ENCODE measurements at regions not wholly inside any gene's neighbourhood (a gene's known extent, or its start where the extent isn't known, plus 50 kb on each side); places are given as distances from the start of the nearest gene placed in this dataset.

GRCh38 chr2:35080231-35080910 is 1275.2 kb upstream of the CRIM1 start:
- DNase-seq, result no peak

DNA sequence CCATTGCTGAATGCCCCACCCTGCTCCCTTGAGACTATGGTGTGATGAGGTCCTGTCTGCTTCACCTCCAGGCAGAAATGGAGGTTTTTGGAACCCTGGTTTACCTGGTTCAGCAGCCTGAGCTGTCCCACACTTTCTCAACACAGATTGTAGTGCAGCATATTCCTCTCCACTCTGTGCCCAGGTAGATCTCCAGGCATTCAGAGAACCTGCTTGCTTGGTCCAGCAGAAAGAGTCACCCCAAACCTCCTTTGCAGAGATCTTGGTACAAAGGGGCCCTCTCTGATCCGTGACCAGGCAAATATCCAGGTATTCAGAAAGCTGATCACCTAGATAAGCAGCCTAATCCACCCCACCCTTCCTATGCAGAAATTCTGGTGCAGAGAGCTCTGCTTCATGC is 1288.2 kb upstream of the CRIM1 start:
- DNase-seq, result no peak

GRCh38 chr2:35063836-35064235 is 1291.7 kb upstream of the CRIM1 start:
- DNase-seq, result no peak

DNA sequence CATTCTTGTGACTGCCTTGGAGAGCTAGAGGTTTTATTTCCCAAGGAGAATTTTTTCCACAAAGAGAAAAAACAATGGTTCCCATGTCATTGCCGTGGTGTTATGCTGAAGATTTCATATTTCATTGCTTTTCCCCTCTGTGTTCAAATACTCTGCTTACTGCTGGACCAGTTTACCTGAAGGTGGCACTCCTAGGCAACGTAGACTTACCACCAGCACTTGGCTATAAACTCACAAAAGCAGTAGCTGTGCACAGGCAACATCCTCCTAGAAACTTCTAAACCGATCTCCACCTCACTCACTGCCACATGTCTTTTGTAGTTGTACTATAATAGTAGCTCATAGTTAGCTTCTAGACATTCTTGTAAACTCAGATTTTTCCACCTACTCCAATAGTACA is 1319.7 kb upstream of the CRIM1 start:
- peak; percentile 16 for DNase-seq

GRCh38 chr2:35033748-35034147 is 1321.8 kb upstream of the CRIM1 start:
- DNase-seq, result no peak

DNA sequence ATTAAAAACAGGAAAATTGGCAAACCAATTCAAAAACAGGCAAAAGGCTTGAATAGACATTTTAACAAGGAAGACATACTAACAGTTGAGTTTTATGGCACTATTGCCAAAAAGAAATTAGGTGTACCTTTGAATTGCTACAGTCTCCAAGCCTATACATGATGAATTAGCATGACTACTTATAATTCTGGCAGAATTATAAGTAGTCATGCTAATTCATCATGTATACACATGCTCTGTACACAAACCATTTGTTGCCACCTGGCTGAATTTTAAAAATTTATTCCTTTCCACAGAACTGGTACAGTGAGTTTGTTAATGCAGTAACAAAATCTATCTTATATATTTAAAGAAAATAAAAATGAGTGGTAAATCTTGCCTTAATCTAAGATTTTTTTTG is 1332.0 kb upstream of the CRIM1 start:
- DNase-seq, result no peak

DNA sequence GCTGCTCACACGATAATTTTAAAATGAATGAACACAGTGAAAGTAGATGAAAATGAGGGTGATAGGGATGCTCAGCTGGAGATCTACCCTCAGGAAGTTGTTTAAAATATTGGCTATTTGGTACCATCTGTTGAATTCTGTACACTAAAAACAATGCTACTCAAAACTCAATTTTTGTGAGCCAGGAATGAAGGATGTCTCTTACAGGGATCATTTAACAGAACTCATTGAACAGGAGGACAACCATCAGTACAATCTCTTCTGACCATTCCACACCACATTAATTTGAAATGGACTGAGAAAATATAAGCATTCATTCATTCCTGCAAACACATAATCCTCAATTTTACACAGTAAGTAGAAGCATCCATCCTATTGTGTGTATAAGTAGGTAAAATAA is 1355.1 kb upstream of the CRIM1 start:
- no peak for DNase-seq

- DNase-seq, result no peak
Observed at GRCh38 chr2:34998741-34999140, 1356.8 kb upstream of the CRIM1 start.

DNA sequence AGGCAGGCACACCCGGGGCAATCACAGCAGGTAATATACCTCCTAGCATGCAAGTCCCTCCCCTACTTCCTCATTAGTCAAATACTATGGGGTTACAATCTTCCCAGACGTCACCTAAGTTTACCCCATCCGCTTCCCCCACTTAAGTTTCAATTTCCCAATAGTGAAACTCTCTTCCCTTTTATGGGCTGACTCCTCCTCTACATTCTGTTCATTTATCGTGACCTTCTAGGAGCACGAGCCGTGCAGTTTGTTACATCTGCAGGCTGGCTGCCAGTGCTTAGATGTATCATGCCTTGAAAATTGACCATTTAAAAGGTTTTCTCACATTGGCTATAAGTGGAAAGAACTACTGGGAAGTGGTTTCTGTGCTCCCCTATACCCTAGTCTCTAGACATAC is 1357.8 kb upstream of the CRIM1 start:
- no peak for DNase-seq

GRCh38 chr2:34995196-34995595 is 1360.4 kb upstream of the CRIM1 start:
- no peak for DNase-seq

DNA sequence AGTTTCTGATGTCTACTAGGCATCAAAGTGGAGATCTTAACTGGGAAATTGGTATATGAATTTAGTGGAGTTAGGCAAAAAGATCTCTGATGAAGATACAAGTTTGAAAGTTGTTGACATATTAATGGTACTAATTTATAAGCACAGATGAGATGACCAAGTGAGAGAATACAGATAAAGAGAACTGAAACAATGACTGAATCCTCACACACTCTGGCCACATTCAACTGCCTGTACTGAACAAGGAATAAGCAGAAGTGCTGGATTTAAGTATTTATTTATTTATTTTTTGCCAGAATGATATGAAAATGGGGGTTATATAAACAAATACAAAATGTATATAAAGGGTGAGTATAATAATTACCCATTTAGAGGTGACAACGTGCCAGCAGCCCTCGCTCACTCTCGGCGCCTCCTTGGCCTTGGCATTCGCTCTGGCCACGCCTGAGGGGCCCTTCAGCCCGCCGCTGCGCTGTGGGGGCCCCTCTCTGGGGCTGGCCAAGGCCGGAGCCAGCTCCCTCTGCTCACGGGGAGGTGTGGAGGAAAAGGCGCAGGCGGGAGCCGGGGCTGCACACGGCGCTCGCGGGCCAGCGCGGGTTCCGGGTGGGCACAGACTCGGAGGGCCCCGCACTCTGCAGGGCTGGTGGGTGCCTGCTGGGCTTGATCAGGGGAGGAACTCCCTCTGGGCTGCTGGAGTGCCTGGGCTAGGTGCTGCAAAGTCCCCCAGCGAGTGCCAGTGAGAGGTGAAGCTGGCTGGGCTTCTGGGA is 1363.9 kb upstream of the CRIM1 start:
- DNase-seq, result no peak

DNA sequence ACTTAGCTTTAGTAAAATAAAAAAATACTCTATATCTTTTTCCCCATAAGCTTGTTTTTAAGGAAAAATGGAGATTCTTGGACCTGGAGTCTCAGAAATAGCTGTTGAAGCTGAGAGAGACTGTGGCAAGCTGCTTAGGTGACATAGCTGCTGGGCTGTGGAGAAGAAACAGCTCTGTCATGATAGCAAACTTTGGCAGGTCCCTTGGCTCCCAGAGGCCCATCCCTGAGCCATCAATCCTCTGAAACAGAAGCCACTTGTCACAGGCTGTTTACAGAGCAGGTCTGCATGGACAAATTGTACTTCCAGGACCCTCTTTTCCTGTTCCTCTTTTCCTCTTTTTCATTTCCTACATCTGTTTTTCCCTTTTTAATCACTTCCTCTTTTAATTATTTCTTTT is 1370.1 kb upstream of the CRIM1 start:
- no peak for DNase-seq

DNA sequence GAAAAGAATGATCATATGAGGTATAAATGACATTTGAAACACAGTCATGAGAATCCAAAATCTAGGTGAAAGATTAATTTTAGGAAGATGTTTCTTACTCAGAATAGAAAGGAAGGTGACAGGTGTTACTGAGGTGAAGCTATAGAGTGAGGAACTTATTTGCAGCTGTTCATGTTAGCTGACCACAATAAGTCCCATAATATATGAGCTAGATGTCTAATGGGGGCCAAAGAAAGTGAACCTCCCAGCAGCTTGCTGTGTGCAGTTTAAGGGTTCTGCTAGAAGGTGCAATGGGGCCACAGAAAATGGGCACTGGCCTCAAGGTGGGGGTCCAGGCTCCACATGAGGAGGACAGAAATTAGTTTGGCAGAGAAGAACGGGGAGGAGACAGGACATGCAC is 1374.9 kb upstream of the CRIM1 start:
- DNase-seq, result no peak

DNA sequence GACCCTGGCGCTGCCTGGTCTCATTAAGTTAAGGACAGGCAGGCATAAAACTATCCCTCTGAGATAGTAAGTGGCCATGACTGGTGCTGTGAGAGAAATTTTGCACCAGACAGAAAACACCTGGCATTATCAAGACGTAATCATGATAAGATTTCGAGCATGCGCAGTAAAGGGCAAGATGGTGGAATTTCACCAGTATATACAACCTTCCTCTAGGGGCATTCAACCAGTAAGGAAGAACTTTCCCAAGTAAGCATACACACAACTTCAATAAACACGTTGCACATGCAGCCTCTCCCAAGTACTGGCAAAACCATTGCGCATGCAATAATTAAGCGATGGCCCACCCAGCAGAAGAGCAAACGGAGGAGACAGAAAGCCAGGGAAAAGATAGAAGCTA is 1376.4 kb upstream of the CRIM1 start:
- DNase-seq, result peak; percentile 13

DNA sequence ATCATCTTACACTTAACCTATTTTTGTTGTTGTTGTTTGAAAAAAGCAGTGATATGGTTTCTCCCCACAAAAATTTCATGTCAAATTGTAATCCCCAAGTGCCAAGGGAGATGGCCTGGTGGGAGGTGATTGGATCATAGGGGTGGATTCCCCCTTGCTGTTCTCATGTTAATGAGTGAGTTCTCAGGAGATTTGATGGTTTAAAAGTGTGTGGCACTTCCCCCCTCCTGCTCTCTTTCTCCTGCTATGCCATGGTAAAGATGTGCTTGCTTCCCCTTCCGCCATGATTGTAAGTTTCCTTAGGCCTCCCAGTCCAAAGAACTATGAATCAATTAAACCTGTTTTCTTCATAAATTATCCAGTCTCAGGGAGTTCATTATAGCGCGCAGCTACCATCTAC is 1362.7 kb upstream of the FAM98A start:
- DNase-seq, result no peak

- no peak for DNase-seq
Observed at GRCh38 chr2:34954758-34955157, 1355.7 kb upstream of the FAM98A start.

GRCh38 chr2:34950797-34951196 is 1351.7 kb upstream of the FAM98A start:
- no peak for DNase-seq

DNA sequence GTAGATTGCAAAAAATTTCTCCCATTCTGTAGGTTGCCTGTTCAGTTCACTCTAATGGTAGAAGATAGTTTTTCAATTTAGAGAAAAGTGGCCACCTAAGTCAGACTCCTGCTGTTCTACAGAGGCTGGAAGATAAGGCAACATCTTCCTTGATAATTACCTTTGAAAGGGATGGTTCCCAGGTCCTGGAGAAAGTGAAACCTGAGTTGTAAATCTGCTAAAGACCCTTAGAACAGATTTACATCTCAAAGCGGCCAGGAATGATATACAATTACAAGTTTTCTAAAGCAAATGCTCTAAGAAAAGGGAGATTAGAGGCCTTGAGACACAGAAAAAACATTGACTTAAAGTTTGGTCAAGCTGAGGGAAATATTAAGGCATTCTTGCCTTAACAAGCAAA is 1350.2 kb upstream of the FAM98A start:
- no peak for DNase-seq

GRCh38 chr2:34936089-34936488 is 1337.0 kb upstream of the FAM98A start:
- no peak for DNase-seq

DNA sequence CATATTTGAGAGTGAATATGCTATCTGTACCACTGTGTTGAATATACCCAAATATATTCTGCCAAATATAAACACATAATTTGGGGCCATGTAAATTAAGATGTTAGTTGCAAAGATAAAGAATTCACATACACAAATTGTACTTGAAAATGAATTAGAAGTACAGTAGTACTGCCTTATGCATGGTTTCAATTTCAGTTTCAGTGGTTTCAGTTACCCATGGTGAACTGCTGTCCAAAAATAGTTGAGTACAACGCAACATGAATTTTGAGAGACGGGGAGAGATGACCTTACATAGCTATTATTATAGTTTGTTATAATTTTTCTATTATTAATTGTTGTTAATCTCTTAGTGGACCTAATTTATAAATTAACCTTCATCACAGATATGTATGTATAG is 1313.0 kb upstream of the FAM98A start:
- no peak for DNase-seq

- DNase-seq, result no peak
Observed at GRCh38 chr2:34909992-34910705, 1311.0 kb upstream of the FAM98A start.

DNA sequence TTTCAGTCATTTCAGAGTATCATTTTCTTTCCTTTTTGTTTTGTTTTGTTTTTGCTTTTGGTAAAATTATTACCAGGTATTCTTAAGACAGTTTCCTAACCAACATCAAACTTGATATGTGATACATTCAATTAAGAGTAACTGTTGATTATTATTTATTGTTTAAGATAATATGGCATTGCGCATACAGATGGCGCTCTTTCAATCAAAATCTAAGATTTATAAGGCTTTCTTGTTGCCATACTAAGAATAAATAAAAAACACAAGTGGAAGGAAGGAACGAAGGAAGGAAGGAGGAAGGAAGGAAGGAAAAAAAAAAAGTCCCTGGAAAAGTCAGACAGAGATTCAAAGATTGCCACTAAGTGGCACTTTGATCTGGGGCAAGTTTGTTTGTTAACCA is 1308.7 kb upstream of the FAM98A start:
- DNase-seq, result no peak

DNA sequence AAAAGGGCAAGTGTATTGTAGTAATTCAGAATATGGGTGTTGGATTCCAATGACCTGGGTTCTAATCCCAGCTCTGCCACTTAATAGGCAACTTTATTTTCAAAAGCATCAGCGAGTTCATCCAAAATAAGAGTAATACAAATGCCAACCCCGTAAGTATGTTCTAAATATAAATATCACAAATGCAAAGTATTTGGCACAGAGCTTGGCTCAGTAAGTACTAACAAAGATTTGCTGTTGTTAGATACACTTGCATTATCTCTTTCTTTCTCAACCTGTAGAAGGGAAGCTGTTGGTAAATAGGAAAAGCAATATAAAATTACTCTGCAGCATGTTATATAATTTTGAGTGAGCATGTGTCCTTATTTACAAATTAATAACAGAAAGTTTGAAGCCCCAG is 1302.6 kb upstream of the FAM98A start:
- DNase-seq, result no peak

DNA sequence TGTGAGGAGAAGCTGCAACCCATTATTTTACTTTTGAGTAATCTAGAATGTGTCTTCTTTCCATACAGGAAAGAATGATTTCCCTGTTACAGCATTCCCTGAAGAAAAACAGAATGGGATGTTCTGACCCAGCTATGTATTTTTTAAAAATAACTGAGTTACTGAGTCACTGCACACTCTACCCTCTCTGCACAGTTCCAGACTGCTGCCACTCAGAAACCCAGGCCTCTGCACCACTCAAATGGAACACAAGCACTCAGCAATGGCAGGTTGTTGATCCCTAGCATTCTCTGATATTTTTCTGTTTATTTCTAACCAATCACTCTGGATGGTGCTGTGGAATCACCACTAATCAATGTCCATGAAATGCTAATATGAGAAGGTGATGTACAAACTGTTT is 1300.0 kb upstream of the FAM98A start:
- DNase-seq, result no peak
